CD14-positive monocyte (primary cell): ENCODE measurements at regions not wholly inside any gene's neighbourhood (a gene's known extent, or its start where the extent isn't known, plus 50 kb on each side); places are given as distances from the start of the nearest gene placed in this dataset.

Experiments used
- DNase-seq, 3 donors: peaks; one replicate each; pipeline ENCODE4 v3.0.0-alpha.2; 2011 to 2022
- H2AFZ ChIP-seq: 2 replicates; pipeline ENCODE4 v1.6.0; 2012; ENCODE audit warnings: mild to moderate bottlenecking, low read depth, low read length, inconsistent platforms; ENCODE audit not compliant: insufficient read depth, poor library complexity, severe bottlenecking
- H3K27ac ChIP-seq, 2 donors: 1 replicate in 1 of 2; 2 replicates in 1 of 2; pipeline ENCODE4 v1.5.1; 2012 to 2013; ENCODE audit warnings: low read length in 2 of 2, control low read depth in 1 of 2, inconsistent platforms in 1 of 2, low read depth in 1 of 2, mild to moderate bottlenecking in 1 of 2
- H3K27me3 ChIP-seq, 2 donors: one replicate each; pipeline versions ENCODE4 v1.6.0 to v1.6.1; 2011 to 2013; ENCODE audit warnings: low read length in 2 of 2; ENCODE audit not compliant: control insufficient read depth in 2 of 2, insufficient read depth in 2 of 2
- H3K36me3 ChIP-seq, 2 donors: replicated peaks in 1 of 2; 1 replicate in 1 of 2; 2 replicates in 1 of 2; pipeline versions ENCODE4 v1.5.1 to v1.6.1; 2012 to 2013; ENCODE audit warnings: low read length in 2 of 2, control low read depth in 1 of 2, inconsistent platforms in 1 of 2, mild to moderate bottlenecking in 1 of 2; ENCODE audit not compliant: insufficient read depth in 2 of 2, control insufficient read depth in 1 of 2
- H3K4me1 ChIP-seq, 2 donors: 1 replicate in 1 of 2; 2 replicates in 1 of 2; pipeline versions ENCODE4 v1.5.1 to v1.6.1; 2012 to 2013; ENCODE audit warnings: low read length in 2 of 2, control low read depth in 1 of 2, inconsistent platforms in 1 of 2, mild to moderate bottlenecking in 1 of 2, moderate library complexity in 1 of 2; ENCODE audit not compliant: insufficient read depth in 2 of 2, control insufficient read depth in 1 of 2
- H3K4me2 ChIP-seq: replicated peaks from 2 replicates; pipeline ENCODE3; 2012; ENCODE audit warnings: low read length, moderate library complexity, mild to moderate bottlenecking; ENCODE audit not compliant: poor library complexity, severe bottlenecking; ENCODE audit errors: extremely low read depth
- H3K4me3 ChIP-seq, 3 experiments: fragments of 200-600 bp in 1 of 3; sonication (generic) in 1 of 3; replicated peaks in 1 of 3; 1 replicate in 2 of 3; 2 replicates in 1 of 3; pipeline ENCODE4 v1.5.1; 2011 to 2013; ENCODE audit warnings: low read length in 3 of 3, mild to moderate bottlenecking in 3 of 3, control low read depth in 2 of 3, low read depth in 2 of 3, inconsistent platforms in 1 of 3, moderate library complexity in 1 of 3
- H3K79me2 ChIP-seq: 2 replicates; pipeline ENCODE4 v1.6.0; 2012; ENCODE audit warnings: mild to moderate bottlenecking, control low read depth, inconsistent platforms, low read length, moderate library complexity; ENCODE audit not compliant: insufficient read depth
- H3K9ac ChIP-seq: 2 replicates; pipeline ENCODE4 v1.6.0; 2017; ENCODE audit warnings: low read length, mild to moderate bottlenecking; ENCODE audit not compliant: insufficient read depth, poor library complexity, severe bottlenecking
- H3K9me3 ChIP-seq, 2 donors: replicated peaks in 1 of 2; 1 replicate in 1 of 2; 2 replicates in 1 of 2; pipeline versions ENCODE4 v1.5.1 to v1.6.1; 2012 to 2013; ENCODE audit warnings: low read length in 2 of 2, control low read depth in 1 of 2; ENCODE audit not compliant: control insufficient read depth in 1 of 2, insufficient read depth in 1 of 2
- H4K20me1 ChIP-seq: 2 replicates; pipeline ENCODE4 v1.6.0; 2012; ENCODE audit warnings: mild to moderate bottlenecking, low read length, control low read depth, moderate library complexity; ENCODE audit not compliant: insufficient read depth
- H3K27ac Mint-ChIP-seq, 7 donors: one replicate each; pipeline ENCODE4 v1.8.0; 2020; ENCODE audit warnings: mild to moderate bottlenecking in 7 of 7, mixed read lengths in 7 of 7, moderate library complexity in 6 of 7, inconsistent platforms in 2 of 7
- H3K27me3 Mint-ChIP-seq, 3 donors: one replicate each; pipeline ENCODE4 v1.8.0; 2021 to 2022; ENCODE audit warnings: low read depth in 3 of 3, mild to moderate bottlenecking in 3 of 3, mixed read lengths in 3 of 3, moderate library complexity in 3 of 3, inconsistent platforms in 1 of 3
- H3K36me3 Mint-ChIP-seq, 2 donors: one replicate each; pipeline ENCODE4 v1.8.0; 2020; ENCODE audit warnings: mixed read lengths in 2 of 2, inconsistent platforms in 1 of 2, mild to moderate bottlenecking in 1 of 2
- H3K4me1 Mint-ChIP-seq: one replicate; pipeline ENCODE4 v1.8.0; 2020; ENCODE audit warnings: mild to moderate bottlenecking, mixed read lengths
- H3K4me3 Mint-ChIP-seq, 2 donors: one replicate each; pipeline ENCODE4 v1.8.0; 2020; ENCODE audit warnings: mild to moderate bottlenecking in 2 of 2, mixed read lengths in 2 of 2, moderate library complexity in 1 of 2
- H3K9me3 Mint-ChIP-seq, 7 donors: one replicate each; pipeline ENCODE4 v1.8.0; 2020 to 2022; ENCODE audit warnings: mixed read lengths in 7 of 7, mild to moderate bottlenecking in 6 of 7, moderate library complexity in 6 of 7, inconsistent platforms in 2 of 7
- CTCF ChIP-seq: fragments of 200-600 bp; IDR thresholded peaks from one replicate; pipeline ENCODE4 v1.8.0; 2022; ENCODE audit warnings: antibody characterized with exemption, mild to moderate bottlenecking
- WGBS: methylation state at CpG from one replicate; pipeline ENCODE4 v1.1.5; 2013; ENCODE audit warnings: missing lambda C conversion rate; ENCODE audit not compliant: insufficient coverage; 5-methylcytosine and 5-hydroxymethylcytosine counted together
- intact Hi-C, 2 donors: fragments of 100-400 bp; cut with micrococcal nuclease; formaldehyde crosslinking; loops; one replicate each; pipeline versions ENCODE4 v1.15.0 to v1.15.1; 2023

- Mint-ChIP-seq H3K4me3 (no peak overlapping the region), H3K9me3 (no peaks in the 10 kb centered on the region), H3K27ac (no peak overlapping the region), H3K4me1 (no peaks in the 10 kb centered on the region), H3K27me3 (peaks cover 4 to 7% (median 6%) of the 10 kb centered on the region in 3 donors), H3K36me3 (no peaks in the 10 kb centered on the region)
- Histone ChIP-seq H3K36me3 (no peaks in the 10 kb centered on the region), H3K27ac (no peak overlapping the region), H3K79me2 (no peaks in the 10 kb centered on the region), H3K4me3 (no peak overlapping the region), H3K9ac (no peak overlapping the region), H4K20me1 (no peaks in the 10 kb centered on the region), H3K4me2 (no peak overlapping the region), H3K4me1 (no peaks in the 10 kb centered on the region), H3K9me3 (no peaks in the 10 kb centered on the region), H3K27me3 (no peaks in the 10 kb centered on the region), H2AFZ (no peak overlapping the region)
- no peak for TF ChIP-seq CTCF
- no peak for DNase-seq
- no CpG with 5 or more reads among the region's 1 CpG for WGBS
- intact Hi-C loops: no loop called here
Measured at GRCh38 chr14:98143566-98143965, 1128.4 kb downstream of the BCL11B start.

- Histone ChIP-seq H3K27me3 (no peaks in the 10 kb centered on the region), H3K4me3 (no peak overlapping the region), H3K4me2 (no peak overlapping the region), H3K79me2 (no peaks in the 10 kb centered on the region), H3K9me3 (no peaks in the 10 kb centered on the region), H4K20me1 (no peaks in the 10 kb centered on the region), H3K36me3 (no peaks in the 10 kb centered on the region), H3K27ac (no peak overlapping the region), H3K9ac (no peak overlapping the region), H2AFZ (no peak overlapping the region), H3K4me1 (no peaks in the 10 kb centered on the region)
- H3K27ac Mint-ChIP-seq: no peak overlapping the region
- no peaks in the 10 kb centered on the region for H3K4me1 Mint-ChIP-seq
- H3K27me3 Mint-ChIP-seq: peaks cover 0 to 4% (median 3%) of the 10 kb centered on the region in 3 donors
- no peaks in the 10 kb centered on the region for H3K36me3 Mint-ChIP-seq
- TF ChIP-seq CTCF: no peak
- peaks cover 0 to 2% (median 0%) of the 10 kb centered on the region in 7 donors for H3K9me3 Mint-ChIP-seq
- no peak for DNase-seq
- H3K4me3 Mint-ChIP-seq: no peak overlapping the region
- intact Hi-C loops: no loop called here
- 69% methylated on average over 2 of the region's 5 CpGs for WGBS
Measured at GRCh38 chr14:98144964-98145363, 1127.0 kb downstream of the BCL11B start.
